NCI-H1092 treated with DMSO at 0.1 percent for 48 hours (cell line): ENCODE measurements at regions not wholly inside any gene's neighbourhood (a gene's known extent, or its start where the extent isn't known, plus 50 kb on each side); places are given as distances from the start of the nearest gene placed in this dataset.

ENCODE experiments used
- DNase-seq: peaks from one replicate; lab custom pipeline; 2025; lab: John Stamatoyannopoulos, UW

GRCh38 chr11:79578116-79578515, 137.3 kb upstream of the TENM4 start:
- DNase-seq = no peak

- no peak for DNase-seq
Measured at GRCh38 chr11:79575701-79576100, 134.9 kb upstream of the TENM4 start.

- no peak for DNase-seq
Measured at GRCh38 chr11:79570104-79570503, 129.3 kb upstream of the TENM4 start.

DNA sequence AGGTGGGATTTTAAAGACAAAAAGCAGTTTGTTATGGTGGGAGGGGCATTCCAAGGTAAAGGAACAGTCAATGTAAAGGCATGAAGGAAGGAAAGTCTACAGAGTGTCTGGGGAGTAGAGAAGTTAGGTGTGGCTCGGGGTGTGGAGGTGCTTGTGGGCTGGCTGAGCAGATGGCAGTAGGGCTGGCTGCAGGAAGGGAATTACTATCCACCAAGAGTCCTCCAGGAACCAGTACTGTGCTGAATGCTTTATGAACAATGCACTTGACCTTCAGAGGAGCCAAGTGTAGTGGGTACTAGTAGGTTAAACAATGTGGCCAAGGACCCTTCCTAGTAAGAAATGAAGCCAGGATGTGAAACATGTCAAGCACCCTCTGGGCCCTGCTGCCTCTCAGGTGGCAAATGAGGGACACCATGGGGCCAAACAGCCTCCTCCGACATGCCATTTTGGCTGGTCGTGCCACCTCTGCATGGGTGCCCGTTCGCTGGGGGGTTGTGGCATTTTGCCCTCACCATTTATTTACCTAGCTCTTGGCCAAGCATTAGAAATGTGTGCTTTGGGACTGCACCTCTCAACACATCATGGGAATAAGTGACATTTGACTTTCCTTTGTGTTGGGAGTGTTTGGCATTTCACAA, 123.6 kb upstream of the TENM4 start:
- DNase-seq = no peak

- DNase-seq = no peak
Measured at GRCh38 chr11:79561496-79561895, 120.7 kb upstream of the TENM4 start.

- DNase-seq = no peak
Measured at GRCh38 chr11:79550809-79551208, 110.0 kb upstream of the TENM4 start.

DNA sequence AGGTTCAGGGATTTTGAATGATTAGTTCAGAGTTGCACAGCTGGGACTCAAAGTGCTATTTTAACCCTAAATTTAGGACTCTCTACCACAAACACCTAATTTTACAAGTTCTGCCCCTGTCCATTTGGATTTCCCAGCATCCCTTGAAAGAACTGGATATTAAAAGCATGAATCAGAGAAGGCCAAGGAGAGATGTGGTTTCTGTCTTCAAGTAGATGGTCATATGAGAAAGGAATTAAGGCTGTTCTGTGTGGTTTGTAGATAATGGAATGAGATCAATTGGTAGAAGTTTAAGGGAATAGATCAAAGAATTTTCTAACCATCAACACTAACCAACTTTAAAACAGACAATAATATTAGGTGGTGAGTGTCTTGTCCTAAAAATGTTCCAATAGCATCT, 106.4 kb upstream of the TENM4 start:
- no peak for DNase-seq

GRCh38 chr11:79546351-79546750, 105.5 kb upstream of the TENM4 start:
- no peak for DNase-seq

DNA sequence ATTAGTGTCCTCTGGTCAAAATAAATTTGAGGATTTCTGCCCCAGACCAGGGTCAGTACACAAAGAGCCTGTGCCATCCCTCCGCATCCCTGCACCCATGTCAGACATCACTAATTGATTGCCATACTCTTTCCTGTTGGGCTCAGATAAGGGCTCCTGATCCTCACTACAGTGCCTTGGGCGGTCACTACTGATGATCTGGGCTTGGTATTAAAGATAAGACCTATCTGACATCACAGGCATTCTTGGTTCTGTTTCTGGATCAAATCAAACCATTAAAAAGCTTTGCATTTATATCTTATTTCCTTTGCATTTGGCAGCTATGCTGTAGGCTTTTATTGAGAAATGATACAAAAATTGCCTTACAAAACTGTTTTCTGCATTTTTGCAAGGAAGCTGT, 103.5 kb upstream of the TENM4 start:
- DNase-seq = no peak

DNA sequence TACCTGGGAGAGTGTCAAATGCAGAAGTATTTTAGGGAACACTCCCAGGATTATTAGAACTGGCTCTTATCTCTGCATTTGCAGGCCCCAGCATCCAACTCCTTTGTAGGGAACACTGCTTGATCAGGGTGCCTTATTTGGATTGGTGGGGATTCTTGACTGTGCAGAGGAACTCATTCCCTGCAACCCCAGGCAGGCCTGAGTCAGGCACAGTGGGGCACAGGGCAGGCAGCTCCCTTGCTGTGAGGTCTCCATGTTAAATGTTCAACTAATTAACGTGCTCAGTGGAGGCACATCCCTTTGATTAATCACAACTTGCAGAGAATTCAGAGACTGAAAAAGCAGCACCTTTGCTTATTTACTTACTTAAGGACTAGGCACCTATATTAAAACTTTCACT, 102.3 kb upstream of the TENM4 start:
- DNase-seq = no peak

DNA sequence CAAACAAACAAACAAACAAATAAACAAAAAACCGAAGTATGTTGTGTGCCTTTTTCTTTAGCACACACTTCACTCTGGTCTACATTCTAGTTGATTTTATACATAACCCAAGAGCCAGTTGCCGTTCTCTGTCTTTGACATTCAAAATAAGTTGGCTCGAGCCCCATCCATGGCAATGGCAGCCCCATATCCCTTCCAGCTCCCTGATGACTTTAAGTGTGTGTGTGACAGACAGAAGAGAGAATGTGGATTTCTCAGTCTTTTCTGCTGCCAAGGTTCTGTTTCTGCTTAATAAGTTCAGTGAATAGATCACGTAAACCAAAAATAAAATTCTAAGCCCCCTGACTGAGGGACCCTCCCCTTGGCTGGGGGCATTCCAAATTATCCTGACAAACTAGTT, 100.6 kb upstream of the TENM4 start:
- DNase-seq = no peak

DNA sequence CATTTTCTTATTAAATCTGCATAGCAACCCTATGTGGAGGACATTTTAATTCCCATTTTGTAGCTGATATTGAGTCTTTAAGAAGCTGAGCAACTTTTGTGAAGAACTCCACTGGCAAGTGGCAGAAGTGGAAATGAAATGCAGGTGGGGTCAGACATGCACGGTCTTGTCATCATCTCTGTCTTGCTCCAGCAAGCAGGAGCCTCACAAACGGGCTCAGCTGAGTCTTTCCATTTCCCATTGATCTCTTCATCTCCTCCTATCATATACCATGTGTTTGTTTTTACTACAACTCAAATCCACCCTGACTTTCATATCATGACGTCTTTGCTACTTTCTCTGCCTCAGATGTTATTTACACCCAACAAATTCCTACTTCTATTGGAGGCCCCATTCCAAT, 97.9 kb upstream of the TENM4 start:
- DNase-seq = no peak

DNA sequence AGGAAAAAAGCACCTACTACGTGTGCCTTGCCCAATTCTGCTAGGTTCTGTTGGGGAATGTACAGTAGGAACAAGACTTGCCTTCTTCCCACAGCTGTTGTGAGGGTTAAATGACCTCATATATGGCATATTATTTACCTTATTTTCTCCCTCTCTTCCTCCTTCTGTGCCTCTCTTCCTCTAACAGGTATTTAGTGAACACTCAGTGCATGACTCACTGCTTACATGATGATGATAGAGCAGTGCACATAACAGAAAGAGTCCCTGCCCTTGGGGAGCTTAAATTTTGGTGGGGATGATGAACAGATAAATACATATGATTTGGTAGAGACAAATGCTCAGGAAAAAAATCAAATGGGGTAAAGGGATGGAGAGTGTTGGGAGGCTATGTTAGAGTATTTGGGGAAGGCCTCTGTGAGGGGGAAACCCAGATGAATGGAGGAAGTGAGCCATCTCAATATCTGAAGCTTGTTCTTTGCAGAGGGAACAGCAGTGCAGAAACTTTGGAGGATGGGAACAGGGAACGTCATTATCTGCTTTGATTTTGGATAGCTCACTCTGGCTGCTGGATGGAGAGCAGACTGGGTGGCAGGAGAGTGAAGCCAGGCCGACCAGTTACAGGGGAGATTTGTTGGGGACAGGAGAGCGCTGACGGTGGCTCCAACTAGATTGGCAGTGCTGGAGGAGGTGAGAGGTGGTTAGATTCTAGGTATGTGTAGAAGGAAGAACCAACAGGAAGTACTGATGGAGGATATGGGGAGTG, 95.5 kb upstream of the TENM4 start:
- DNase-seq = no peak

GRCh38 chr11:79535606-79536005, 94.8 kb upstream of the TENM4 start:
- no peak for DNase-seq

DNA sequence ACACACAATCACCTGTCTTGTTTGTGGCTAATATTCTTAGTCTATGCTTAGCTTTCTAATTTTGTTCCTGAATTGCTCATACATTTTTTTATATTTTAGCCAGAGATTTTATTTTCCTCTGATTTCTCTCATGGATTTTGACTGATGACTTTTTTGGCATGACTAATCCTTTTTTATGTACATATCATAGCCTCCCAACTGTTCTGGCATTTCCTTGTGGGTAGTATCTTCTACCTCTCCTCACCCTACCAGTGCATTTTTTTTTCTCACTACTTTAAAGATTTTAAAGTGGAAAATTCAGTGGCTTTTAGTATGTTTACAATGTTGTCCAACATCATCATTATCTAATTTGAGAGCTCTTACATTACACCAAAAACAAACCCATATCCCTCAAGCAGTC, 84.4 kb upstream of the TENM4 start:
- DNase-seq = no peak

GRCh38 chr11:79522626-79523025, 81.8 kb upstream of the TENM4 start:
- DNase-seq = no peak

DNA sequence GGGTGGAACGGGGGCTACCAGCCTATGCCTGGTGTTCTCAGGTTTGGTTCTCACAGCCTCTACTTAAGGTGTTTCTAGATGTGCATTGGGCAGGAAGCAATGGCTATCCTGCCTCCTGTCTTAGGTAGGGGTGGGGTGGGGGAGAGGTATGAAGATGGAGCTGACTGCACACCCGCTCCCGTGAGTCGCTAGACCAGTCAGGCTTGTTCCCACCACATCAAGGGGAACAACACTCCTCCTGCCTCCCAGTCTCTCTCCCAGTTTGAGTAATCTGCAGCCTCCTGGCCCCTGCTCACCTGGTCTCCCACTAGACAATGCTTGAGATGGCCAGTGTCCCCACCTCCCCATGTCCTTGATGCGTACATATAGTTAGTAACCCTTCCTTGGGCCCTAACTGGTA, 79.3 kb upstream of the TENM4 start:
- DNase-seq = no peak

- DNase-seq = no peak
Measured at GRCh38 chr11:79515781-79516180, 75.0 kb upstream of the TENM4 start.

DNA sequence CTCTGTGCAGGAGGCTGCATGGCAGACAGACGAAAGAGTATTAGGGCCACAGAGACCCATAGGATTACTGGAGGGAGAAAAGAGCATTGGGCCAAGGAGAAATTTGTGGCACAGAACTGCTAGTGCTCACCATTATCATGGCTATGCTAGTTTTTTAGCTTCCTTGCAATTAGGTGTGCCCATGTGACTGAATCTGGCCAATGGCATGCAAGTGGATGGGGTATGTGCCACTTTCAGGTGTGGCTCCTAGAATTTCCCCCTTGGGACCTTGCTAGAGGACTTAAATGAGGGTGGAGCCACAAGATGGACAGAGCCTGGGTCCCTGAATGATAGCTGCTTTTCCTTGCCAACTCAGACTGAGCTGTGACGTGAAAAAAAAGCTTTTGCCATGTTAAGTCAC, 73.9 kb upstream of the TENM4 start:
- no peak for DNase-seq

GRCh38 chr11:79514290-79514689, 73.5 kb upstream of the TENM4 start:
- no peak for DNase-seq

GRCh38 chr11:79512706-79513469, 72.1 kb upstream of the TENM4 start:
- DNase-seq = no peak

GRCh38 chr11:79510960-79511359, 70.1 kb upstream of the TENM4 start:
- no peak for DNase-seq

- DNase-seq = no peak
Measured at GRCh38 chr11:79508461-79508860, 67.6 kb upstream of the TENM4 start.
